NCI-H82 treated with DMSO at 0.1 percent for 48 hours (cell line): ENCODE measurements at regions not wholly inside any gene's neighbourhood (a gene's known extent, or its start where the extent isn't known, plus 50 kb on each side); places are given as distances from the start of the nearest gene placed in this dataset.
"Not testable (repeated sequence)": the region's sequence is repeated elsewhere in the genome, so short reads cannot be mapped to it uniquely, and the experiment has no call there.

Experiments used
- DNase-seq: peaks from one replicate; lab custom pipeline; 2025; ENCODE audit not compliant: unreplicated experiment; lab: John Stamatoyannopoulos, UW

DNA sequence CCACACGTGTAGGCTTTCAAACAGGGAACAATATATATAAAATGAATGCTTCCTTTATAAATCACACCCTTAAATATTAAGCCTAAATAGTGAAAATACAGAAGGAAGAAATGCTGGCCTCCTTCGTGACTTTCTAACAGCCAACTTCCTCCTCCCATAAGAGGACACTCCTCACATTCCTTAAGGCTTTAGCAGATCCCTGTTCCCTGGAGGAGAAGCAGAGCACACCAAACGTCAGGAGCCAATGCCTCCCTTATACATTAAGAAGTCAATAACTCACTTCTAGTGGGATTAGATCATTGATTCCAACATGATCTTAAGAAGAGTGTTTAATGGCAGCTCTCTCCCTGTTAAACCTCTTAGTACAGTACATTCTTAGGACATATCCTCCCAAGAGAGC, 108.4 kb upstream of the FAM241A start:
- peak; percentile 26 for DNase-seq

DNA sequence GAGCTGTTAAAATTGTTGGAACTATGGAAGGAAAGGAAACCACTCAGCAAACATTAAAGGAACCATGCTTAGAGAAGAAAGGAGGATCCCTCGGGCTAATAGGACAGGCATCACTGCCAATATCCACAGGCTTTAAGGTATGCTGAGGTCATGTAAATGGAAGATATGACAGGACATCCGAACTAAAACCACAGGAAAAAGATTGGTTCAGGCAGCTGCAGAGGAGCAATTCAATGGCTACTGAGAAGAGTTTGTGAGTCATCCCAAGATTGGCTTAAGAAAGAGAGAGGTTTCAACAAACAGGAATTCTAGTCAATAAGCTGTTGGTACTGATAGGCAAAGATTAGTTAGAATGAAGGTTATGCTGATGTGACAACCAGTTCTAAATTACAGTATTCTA, 106.4 kb upstream of the FAM241A start:
- no peak for DNase-seq

DNA sequence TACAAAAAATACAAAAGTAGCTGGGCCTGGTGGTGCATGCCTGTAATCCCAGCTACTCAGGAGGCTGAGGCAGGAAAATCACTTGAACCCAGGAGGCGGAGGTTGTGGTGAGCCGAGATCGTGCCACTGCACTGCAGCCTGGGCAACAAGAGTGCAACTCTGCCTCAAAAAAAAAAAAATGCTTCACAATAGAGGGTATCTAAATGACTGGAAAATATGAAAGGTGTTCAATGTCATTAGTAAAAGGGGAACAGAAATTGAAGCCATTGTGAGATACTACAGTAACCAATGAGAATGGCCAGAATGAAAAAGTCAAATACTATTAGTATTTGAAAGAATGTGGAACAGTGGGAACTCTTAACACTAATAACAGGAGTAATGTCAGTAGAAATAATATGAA, 96.1 kb upstream of the FAM241A start:
- DNase-seq, result not testable (repeated sequence)

DNA sequence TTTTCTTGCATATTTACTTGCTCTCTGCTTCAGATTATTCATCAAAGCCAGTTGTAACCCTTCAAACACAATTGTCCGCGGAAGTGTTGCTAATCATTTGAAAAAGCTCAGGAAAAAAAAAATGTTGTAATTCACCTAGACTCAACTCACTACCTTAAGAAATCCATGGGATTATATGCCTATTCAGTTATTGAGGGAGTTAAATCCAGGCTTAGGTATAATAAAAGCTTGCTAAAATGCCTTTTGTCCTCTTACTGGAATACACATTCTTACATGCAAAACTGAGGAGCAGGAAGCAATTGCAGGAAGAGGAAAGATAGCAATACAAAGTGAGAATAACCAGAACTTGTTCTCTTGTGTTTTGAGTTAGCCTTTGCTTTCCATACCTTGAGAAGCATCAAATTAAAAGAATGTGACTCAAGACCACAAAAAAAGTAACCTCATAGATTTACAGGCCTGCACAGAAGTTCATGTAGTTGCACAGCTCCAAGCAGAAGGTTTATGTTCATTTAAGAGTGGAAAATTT, 91.4 kb upstream of the FAM241A start:
- no peak for DNase-seq

DNA sequence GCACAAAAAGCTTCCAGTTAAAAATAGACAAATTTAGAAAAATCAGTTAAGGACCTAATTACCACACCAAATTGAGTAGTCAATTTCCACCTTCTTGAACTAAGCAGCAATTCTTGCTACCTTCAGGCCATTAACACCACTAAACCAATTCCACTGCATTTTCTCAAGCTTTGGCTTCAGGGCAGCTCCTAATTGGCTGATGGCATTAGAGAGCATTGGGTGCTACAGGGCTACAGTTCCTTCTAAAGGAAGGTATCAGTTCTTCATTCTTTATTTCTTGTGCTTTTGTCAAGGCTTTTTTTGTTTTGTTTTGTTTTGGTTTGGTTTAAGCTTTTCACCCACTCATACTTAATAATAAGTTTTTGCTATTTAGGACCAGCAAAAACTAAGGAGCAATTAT, 90.2 kb upstream of the FAM241A start:
- DNase-seq, result peak; percentile 4

DNA sequence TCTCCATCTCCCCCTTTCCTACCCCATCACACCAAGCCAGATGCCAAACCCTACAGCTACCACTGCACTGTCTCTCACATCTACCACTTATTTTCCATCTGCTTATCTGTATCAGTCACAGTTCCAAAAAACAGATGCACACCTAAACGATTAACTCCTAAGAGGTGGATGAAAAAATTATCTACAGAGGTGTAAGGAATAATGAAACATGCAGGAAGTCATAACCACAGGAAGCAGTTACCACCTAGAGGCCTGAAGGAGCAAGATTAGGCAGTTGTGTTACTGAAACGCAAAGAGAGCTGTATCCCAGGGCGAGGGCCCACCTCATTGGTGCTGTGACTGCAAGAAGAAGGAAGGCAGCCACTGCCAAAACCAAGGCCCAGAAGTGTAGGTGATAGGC, 87.8 kb upstream of the FAM241A start:
- no peak for DNase-seq

DNA sequence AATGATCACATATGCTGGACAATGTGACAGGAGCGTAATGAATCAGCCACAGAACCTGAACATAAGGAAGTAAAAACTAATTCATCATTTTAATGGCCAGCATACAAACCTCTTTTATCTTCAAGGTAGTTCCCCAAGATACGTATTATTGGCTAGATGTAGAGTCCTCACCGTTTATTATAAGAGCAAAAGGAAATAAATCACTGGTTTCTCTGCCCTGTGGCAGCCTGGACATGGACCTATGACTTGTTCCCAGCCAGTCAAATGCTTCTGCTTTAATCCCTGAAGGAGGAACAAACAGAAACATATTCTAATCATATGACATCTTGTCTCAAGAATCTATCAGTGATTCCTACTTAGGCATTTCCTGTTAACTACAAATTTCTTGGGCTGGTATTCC, 86.8 kb upstream of the FAM241A start:
- DNase-seq, result no peak

DNA sequence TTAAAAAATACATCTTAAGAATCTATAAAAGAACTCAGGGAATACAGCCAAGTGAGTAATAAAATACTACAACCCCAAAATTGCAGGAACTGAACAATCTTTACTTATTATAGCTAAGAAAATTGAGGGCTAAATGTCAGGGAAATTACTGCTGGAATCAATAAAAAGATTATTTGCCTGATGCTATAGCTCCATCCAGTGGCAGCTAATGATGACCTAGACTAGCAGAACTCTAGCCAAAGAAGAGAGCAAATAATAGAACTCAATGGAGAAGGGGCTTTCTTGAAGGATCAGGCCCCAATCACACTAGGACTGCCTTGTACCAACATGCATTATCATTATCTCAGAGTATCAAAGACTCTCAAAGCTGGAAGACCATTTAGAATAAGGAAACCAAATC, 85.0 kb upstream of the FAM241A start:
- peak; percentile 18 for DNase-seq

DNA sequence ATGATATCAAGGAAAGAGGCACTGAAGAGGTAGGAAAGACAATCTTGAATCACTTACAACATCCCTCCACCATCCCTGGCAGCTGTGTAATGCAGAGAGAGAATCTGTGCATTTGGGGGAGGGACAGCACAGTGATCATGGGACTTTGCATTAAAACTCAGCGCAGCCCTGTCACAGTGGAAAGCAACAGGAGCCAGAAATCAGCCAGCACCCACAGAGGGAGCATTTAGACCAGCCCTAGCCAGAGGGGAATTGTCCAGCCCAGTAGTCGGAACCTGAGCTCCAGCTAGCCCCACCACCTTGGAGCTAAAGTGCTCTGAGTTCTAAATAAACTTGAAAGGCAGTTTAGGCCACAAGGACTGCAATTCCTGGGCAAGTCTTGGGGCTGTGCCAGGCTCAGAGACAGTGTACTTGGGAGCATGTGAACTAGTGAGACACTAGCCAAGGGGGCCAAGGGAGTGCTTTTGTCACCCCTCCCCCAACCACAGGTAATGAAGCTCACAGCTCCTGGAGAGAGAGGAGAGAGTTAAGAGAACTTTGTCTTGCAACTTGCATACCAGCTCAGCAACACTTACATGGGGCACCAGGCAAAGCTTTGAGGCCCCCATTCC, 83.9 kb upstream of the FAM241A start:
- DNase-seq, result no peak

DNA sequence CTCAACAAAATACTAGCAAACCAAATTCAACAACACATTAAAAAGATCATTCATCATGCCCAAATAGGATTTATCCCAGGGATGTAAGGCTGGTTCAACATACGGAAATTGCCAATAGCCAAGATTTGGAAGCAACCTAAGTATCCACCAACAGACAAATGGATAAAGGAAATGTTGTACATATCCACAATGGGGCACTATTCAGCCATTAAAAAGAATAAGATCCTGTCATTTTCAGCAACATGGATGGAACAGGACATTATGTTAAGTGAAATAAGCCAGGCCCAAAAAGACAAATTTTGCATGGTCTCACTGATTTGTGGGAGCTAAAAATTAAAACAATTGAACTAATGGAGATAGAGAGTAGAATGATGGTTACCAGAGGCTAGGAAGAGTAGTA, 82.0 kb upstream of the FAM241A start:
- no peak for DNase-seq

DNA sequence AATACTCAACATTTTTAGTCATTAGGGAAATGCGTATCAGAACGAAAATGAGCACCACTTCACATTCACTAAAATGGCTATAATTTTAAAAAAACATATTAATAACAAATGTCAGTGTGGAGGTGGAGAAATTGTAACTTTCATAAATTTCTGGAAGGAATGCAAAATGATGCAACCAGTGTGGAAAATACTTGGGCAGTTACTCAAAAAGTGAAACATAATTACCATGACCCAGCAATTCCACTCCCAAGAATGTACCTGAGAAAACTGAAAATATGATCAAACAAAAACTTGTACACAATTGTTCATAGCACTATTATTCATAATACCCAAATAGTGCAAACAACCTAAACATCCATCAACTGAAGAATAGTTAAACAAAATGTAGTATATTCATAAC, 76.1 kb upstream of the FAM241A start:
- no peak for DNase-seq

DNA sequence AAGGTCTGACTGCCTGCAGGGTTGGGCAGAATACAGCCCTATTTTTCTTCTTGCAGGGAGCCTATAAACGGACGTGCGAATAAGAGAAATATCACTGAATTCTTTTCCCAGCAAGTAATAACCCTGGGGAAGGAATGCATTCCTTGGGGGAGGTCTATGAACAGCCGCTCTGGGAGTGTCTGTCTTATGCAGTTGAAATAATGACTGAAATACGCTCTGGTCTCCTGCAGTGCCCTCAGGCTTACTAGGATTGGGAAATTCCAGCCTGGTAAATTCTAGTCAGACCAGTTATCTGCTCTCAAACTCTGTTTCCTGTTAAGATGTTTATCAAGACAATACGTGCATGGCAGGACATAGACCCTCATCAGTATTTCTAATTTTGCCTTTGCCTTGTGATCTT, 72.1 kb upstream of the FAM241A start:
- no peak for DNase-seq

DNA sequence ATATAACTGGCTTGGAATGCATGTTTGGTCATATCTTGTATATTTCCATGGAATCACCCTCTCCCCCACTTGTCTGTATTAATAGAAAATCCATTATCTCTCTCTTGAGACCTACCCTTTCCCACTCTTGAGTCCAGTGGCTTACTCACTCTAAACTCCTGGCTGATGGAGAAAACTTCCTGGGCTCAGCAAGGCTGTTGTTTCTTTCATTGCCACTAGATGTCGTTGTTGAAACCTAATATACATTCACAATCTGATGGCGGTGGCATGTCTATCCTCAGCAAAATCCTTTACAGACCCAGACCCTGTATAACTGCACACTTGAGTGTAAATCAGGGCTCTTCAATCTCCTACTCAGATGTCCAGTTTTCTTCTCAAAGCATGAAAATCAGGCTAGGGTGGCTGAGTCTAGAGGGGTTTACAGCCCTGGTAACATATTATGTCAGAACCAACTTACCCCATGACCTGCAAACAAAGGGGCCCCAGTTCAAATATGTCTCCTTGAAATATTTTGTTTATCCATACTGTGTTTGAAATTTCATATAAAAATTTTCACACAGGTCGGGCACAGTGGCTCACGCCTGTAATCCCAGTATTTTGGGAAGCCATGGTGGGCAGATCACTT, 70.0 kb upstream of the FAM241A start:
- peak; percentile 15 for DNase-seq

DNA sequence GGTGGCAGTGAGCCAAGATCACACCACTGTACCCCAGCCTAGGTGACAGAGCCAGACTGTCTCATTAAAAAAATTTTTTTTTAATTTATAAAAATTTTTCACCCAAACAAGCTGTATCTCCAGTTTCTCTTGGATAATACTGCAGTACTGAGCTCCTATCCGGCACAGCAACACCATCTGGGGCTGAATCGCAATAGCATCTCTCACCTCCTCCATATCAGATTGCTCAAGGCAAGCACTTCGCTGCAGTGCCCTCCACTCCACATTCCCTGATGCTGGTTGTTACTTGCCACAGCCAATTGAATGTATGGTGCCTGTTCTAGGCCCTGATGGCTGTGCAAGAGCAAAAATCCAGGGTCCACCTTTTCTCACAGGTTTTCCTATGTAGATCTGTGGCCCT, 69.3 kb upstream of the FAM241A start:
- DNase-seq, result no peak

DNA sequence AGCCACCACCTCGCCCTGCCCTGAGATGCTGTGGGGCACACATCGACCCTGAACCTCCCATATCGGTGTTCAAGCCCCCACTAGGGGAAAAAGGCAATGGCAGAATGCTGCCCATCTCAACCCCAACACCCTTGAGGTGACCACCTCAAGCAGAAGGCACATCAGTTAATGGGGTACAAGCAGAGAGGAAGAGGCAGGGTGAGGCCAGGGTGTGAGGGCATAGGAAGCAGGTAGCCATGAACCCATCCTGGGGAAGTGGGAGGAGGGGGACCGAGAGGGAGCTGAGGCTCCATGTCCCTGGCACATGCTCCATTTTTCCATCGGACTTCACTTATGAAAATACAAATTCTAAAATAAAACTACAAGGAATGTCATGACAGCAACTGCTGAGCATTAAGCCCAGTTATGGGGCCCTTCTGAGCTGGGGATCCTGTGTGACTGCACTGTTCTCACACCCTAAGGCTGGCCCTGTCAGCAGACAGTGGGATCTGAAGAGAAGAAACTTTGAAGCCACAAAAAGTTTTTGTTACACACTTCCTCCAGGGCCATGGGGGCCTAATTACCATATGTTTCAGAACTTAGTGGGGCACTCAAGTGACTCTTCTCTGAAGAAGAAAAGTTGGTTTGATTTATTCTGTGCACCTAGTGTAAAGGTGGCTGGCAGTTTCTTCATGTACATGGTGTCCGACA, 68.2 kb upstream of the FAM241A start:
- DNase-seq, result no peak

DNA sequence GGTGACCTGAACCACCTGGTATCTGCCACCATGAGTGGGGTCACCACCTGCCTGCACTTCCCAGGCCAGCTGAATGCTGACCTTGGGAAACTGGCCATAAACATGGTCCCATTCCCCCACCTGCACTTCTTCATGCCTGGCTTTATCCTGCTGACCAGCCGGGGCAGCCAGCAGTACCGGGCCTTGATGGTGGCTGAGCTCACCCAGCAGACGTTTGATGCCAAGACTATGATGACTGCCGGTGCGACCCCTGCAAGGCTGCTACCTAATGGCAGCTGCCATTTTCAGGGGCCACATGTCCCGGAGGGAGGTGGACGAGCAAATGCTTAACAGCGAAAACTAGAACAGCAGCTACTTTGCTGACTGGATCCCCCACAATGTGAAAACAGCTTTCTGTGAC, 67.5 kb upstream of the FAM241A start:
- no peak for DNase-seq

DNA sequence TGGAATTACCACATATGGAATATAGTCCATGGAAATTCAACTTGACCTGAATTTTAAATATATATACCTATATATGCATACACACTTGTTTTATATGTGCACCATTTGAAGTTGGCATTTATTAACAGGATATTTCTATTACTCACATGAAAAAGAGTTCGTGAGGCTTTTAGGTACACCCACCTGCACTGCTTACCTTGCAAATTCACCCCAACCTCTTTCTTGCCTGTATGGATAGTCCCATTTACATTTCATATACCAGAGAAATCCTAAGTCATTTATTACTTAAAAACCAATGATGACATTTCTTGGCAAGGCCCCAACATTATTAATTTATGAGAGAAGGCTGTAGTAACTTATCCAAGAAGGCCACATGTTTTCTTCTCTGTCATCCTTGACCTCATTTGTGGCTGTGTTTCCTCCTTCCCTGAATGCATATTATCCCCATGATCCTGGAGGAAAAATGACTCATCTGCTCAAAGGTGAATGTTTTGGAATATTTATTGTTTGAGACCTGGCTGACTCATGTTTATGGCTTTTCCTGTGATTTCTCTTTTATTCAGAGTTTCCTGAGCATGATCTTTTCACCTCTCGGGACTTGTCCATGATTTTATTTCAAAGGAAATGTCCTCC, 62.2 kb upstream of the FAM241A start:
- no peak for DNase-seq

DNA sequence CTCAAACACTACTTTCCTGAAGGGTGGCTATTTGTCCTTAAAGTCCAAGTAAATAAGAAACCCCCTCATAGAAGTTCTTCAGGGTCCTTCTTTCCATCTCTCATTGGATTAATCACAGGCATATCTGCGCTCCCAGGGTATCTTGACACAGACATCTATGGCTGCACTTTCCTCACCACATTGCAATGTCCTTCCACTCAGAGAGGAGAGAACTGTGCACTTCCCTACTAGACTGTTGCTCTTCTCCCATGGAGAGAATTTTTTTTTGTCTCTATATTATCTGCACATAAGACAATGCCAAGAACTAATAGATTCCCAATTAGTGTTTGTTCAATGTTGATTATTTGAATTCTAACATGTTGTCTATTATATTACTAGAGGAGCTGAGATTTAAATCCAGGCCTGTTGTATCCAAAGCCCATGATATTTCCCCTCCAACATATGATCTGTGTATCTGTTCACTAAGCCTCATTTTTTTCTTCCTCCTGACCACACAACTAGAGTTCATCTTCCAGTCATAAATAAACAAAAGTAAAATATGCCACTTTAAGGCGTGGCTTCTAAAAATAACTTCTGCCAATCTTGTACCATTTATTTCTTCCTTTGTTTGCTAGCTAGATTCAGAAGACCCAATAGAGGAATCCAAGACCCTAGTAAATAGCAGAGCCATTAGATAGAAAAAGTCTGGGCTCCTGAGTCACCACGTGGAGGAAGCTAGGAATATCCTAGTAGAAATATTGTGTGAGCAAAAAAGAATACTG, 61.5 kb upstream of the FAM241A start:
- DNase-seq, result no peak

DNA sequence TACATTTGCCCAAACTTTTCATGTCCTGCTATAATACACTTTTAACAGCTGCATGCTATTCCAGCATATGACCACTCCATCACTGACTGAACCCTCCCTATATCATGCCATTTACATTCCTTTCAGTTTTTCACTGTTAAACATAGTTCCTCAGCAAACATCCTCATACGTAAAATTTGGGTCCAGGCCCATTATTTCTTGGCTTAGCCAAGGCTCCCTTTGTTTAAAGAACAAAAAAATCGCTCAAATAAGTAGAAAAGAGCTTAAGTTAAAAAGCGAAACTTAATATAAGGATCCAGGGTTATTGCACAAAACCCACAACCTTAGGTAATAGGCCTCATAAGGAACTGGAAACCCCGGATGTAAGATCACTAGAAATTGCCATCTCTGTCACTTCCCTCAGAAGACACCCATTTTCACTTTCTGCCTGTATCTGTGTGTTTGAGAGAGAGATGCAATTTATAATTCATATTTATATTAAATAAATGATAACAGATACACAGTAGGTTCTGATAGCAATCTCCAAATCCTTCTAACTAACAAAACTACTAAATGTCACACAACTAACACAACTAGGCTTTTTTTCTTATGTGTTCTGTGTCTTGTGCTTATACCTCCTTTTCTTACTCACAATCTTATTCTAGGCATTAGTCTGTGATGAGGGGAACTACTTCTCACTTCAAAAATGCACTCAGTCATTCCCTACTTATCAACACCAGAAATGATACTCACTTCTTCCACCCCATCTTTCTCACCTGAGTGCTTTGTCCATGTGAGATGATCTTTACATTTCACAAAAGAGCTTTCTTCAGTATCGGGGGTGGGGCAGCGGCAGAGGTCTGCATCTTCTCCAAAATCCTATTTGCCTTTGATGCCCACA, 59.9 kb upstream of the FAM241A start:
- DNase-seq, result no peak

DNA sequence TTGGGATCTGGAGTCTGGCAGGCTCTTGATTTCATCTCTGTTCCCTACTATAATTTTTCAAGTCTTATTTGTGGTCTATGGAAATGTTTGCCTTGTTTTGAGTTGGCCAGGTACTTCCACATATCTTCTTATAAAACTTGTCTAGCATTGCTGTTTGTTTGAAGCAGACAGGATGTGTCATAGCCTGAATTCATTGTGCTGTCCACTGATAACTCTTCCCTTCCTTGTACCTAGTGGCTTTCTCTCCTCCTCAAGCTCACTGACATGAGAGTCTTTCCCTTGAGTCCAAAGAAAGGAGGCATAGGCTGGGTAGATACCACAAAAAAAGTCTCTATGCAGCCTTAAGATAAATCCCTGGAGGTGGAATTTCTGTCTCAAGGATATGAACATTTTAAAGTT, 59.2 kb upstream of the FAM241A start:
- DNase-seq, result no peak
